HG02642 (cell line): ENCODE measurements at regions not wholly inside any gene's neighbourhood (a gene's known extent, or its start where the extent isn't known, plus 50 kb on each side); places are given as distances from the start of the nearest gene placed in this dataset.

Source experiments
- ATAC-seq: cut with Tn5 transposase; IDR thresholded peaks from one replicate; pipeline ENCODE4 v1.9.1; 2021; ENCODE audit warnings: mild to moderate bottlenecking; ENCODE audit not compliant: unreplicated experiment, poor library complexity

GRCh38 chr1:30186586-30186985 is 536.8 kb downstream of the MATN1 start:
- ATAC-seq, result no peak

- ATAC-seq, result no peak
Observed at GRCh38 chr1:30185809-30186208, 537.6 kb downstream of the MATN1 start.

GRCh38 chr1:30185313-30185712 is 538.1 kb downstream of the MATN1 start:
- ATAC-seq, result no peak

GRCh38 chr1:30184393-30185141 is 538.8 kb downstream of the MATN1 start:
- no peak for ATAC-seq

- ATAC-seq, result no peak
Observed at GRCh38 chr1:30183895-30184294, 539.5 kb downstream of the MATN1 start.

- ATAC-seq, result no peak
Observed at GRCh38 chr1:30183006-30183405, 540.4 kb downstream of the MATN1 start.

- ATAC-seq, result no peak
Observed at GRCh38 chr1:30179942-30180543, 543.3 kb downstream of the MATN1 start.

- ATAC-seq, result no peak
Observed at GRCh38 chr1:30176477-30176876, 546.9 kb downstream of the MATN1 start.

GRCh38 chr1:30174499-30174898 is 548.9 kb downstream of the MATN1 start:
- no peak for ATAC-seq

GRCh38 chr1:30173560-30173959 is 549.8 kb downstream of the MATN1 start:
- no peak for ATAC-seq

- no peak for ATAC-seq
Observed at GRCh38 chr1:30172757-30173156, 550.6 kb downstream of the MATN1 start.

- no peak for ATAC-seq
Observed at GRCh38 chr1:30172299-30172694, 551.1 kb downstream of the MATN1 start.

GRCh38 chr1:30171537-30172298 is 551.7 kb downstream of the MATN1 start:
- no peak for ATAC-seq

- ATAC-seq, result no peak
Observed at GRCh38 chr1:30169269-30169668, 554.1 kb downstream of the MATN1 start.

GRCh38 chr1:30166174-30166573 is 557.2 kb downstream of the MATN1 start:
- no peak for ATAC-seq

- ATAC-seq, result no peak
Observed at GRCh38 chr1:30165116-30165515, 558.3 kb downstream of the MATN1 start.

GRCh38 chr1:30164693-30165092 is 558.7 kb downstream of the MATN1 start:
- ATAC-seq, result no peak

GRCh38 chr1:30162565-30162964 is 560.8 kb downstream of the MATN1 start:
- ATAC-seq, result no peak

- ATAC-seq, result no peak
Observed at GRCh38 chr1:30161953-30162352, 561.4 kb downstream of the MATN1 start.

GRCh38 chr1:30160999-30161689 is 562.2 kb downstream of the MATN1 start:
- no peak for ATAC-seq

GRCh38 chr1:30159015-30159414 is 564.4 kb downstream of the MATN1 start:
- ATAC-seq, result no peak
